ENCODE measurements at regions not wholly inside any gene's neighbourhood (a gene's known extent, or its start where the extent isn't known, plus 50 kb on each side); places are given as distances from the start of the nearest gene placed in this dataset.

DNA sequence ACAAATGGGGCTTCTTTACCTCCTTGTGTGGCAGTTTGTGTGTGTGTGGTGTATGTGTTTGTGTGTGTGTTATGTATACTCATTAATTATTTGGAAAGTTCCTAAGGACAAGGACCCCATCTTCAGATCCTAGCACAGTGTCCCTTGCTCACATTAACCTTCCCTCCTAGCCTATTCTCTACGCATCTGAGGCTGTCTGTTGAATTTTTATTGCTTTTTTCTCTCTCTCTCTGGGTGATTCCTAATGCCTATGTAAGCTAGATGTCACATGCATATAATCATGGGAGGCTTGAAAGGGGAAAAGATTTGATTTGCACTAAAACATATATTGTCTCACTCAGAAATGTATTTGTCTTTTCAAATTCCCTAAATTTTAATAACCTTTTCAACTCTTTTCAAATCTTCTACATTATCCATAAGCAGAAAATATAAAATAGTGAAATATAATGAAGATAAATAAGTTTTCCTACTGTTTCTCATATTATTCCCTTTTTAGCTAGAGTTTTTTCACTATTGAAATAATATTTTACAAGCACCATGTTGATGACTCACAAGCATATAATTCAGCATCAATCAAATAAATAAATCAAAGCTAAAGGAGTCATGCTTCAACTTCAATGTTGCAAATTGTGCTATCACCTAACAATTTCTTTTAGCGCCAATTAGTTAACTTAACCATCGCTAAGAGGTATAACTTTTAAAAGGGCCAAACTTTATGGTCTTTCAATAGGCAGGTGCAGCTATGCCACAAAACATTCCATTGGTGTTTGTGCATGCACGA is 199.0 kb upstream of the ERBB4 start:
- H3K27ac ChIP-seq: no peak overlapping the region
- H3K4me3 ChIP-seq: no peak overlapping the region
- H3K27me3 ChIP-seq: no peaks in the 10 kb centered on the region
- no peaks in the 10 kb centered on the region for H3K4me1 ChIP-seq
- 66 to 82% methylated on average over 4 of the region's 4 CpGs for WGBS, 2 donors
- intact Hi-C loops (cut with DNase I): no loop called here
- H3K9me3 ChIP-seq: no peaks in the 10 kb centered on the region
- H3K36me3 ChIP-seq: no peaks in the 10 kb centered on the region
- no peak for TF ChIP-seq POLR2A (IDR thresholded peaks at IDR 0.05)
- TF ChIP-seq, protein P1, sequence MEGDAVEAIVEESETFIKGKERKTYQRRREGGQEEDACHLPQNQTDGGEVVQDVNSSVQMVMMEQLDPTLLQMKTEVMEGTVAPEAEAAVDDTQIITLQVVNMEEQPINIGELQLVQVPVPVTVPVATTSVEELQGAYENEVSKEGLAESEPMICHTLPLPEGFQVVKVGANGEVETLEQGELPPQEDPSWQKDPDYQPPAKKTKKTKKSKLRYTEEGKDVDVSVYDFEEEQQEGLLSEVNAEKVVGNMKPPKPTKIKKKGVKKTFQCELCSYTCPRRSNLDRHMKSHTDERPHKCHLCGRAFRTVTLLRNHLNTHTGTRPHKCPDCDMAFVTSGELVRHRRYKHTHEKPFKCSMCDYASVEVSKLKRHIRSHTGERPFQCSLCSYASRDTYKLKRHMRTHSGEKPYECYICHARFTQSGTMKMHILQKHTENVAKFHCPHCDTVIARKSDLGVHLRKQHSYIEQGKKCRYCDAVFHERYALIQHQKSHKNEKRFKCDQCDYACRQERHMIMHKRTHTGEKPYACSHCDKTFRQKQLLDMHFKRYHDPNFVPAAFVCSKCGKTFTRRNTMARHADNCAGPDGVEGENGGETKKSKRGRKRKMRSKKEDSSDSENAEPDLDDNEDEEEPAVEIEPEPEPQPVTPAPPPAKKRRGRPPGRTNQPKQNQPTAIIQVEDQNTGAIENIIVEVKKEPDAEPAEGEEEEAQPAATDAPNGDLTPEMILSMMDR (IDR thresholded peaks at IDR 0.05): no peak
- no peak for TF ChIP-seq POLR2AphosphoS5 (IDR thresholded peaks at IDR 0.05)
- TF ChIP-seq EP300 (IDR thresholded peaks at IDR 0.05): no peak
- DNase-seq: no peak

- TF ChIP-seq POLR2A (IDR thresholded peaks at IDR 0.05) (no peak), POLR2AphosphoS5 (IDR thresholded peaks at IDR 0.05) (no peak), EP300 (IDR thresholded peaks at IDR 0.05) (no peak)
- TF ChIP-seq, protein P1 (IDR thresholded peaks at IDR 0.05): no peak
- intact Hi-C loops (cut with DNase I): no loop called here
- no peaks in the 10 kb centered on the region for H3K4me1 ChIP-seq
- H3K27ac ChIP-seq: no peak overlapping the region
- no peaks in the 10 kb centered on the region for H3K9me3 ChIP-seq
- no peak for DNase-seq
- H3K4me3 ChIP-seq: no peak overlapping the region
- 56 to 80% methylated on average over 1 of the region's 1 CpG for WGBS, 2 donors
- no peaks in the 10 kb centered on the region for H3K36me3 ChIP-seq
- H3K27me3 ChIP-seq: no peaks in the 10 kb centered on the region
Observed at GRCh38 chr2:212736385-212736726, 197.8 kb upstream of the ERBB4 start.

- intact Hi-C loops (cut with DNase I): no loop called here
- Histone ChIP-seq H3K9me3 (no peaks in the 10 kb centered on the region), H3K27me3 (no peaks in the 10 kb centered on the region), H3K27ac (no peak overlapping the region), H3K4me3 (no peak overlapping the region), H3K4me1 (no peaks in the 10 kb centered on the region), H3K36me3 (no peaks in the 10 kb centered on the region)
- no peak for DNase-seq
- 60 to 76% methylated on average over 4 of the region's 4 CpGs for WGBS, 2 donors
- TF ChIP-seq EP300 (IDR thresholded peaks at IDR 0.05) (no peak), POLR2AphosphoS5 (IDR thresholded peaks at IDR 0.05) (no peak), POLR2A (IDR thresholded peaks at IDR 0.05) (no peak)
- TF ChIP-seq, protein P1 (IDR thresholded peaks at IDR 0.05): no peak
Observed at GRCh38 chr2:212733273-212733672, 194.7 kb upstream of the ERBB4 start.

DNA sequence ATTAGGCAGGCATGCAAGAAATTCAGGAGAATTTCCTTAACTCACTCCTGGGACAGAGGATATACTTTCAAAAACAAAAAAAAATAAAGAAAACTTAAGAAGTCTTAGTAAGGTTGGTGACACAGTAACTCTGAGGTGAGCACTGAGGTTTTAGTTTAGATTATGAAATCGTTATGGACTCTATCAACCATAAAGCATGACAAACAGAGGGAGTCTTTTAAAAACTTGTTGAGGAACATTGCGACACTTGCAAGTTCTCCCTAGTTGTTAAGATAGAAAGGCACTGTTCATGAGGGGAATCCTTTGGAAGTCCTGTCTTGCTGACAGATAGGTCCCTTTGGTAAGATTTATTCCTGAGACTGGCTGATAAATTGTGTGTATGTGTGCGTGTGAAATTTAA is 194.3 kb upstream of the ERBB4 start:
- H3K4me3 ChIP-seq: no peak overlapping the region
- H3K36me3 ChIP-seq: no peaks in the 10 kb centered on the region
- WGBS, 2 donors: 71 to 87% methylated on average over 3 of the region's 3 CpGs

More for the DNA sequence above, 194.3 kb upstream of the ERBB4 start:
- DNase-seq: no peak
- H3K4me1 ChIP-seq: no peaks in the 10 kb centered on the region
- H3K27me3 ChIP-seq: no peaks in the 10 kb centered on the region
- H3K27ac ChIP-seq: no peak overlapping the region
- intact Hi-C loops (cut with DNase I): no loop called here
- no peaks in the 10 kb centered on the region for H3K9me3 ChIP-seq
- TF ChIP-seq POLR2A (IDR thresholded peaks at IDR 0.05) (no peak), EP300 (IDR thresholded peaks at IDR 0.05) (no peak), POLR2AphosphoS5 (IDR thresholded peaks at IDR 0.05) (no peak)
- TF ChIP-seq, protein P1 (IDR thresholded peaks at IDR 0.05): no peak
